Neural cell (in vitro differentiated cells): ENCODE measurements at regions not wholly inside any gene's neighbourhood (a gene's known extent, or its start where the extent isn't known, plus 50 kb on each side); places are given as distances from the start of the nearest gene placed in this dataset.
A peak's percentile ranks its signal among the peaks of the same experiment; 100 is the strongest.

Experiments used
- H2AFZ ChIP-seq: fragments of 200-600, 300-800 bp; sonication (generic), shearing (Covaris generic); 2 replicates; pipeline ENCODE4 v1.6.0; 2014; ENCODE audit warnings: low read depth, mild to moderate bottlenecking, antibody characterized with exemption, low read length, moderate library complexity
- H3F3A ChIP-seq: fragments of 200-600 bp; shearing (Covaris generic); 2 replicates; pipeline ENCODE4 v1.6.1; 2016; ENCODE audit warnings: mild to moderate bottlenecking, moderate library complexity, mixed read lengths, antibody characterized with exemption, low read length; ENCODE audit not compliant: insufficient read depth, poor library complexity, severe bottlenecking
- H3K27ac ChIP-seq: fragments of 200-600, 300-800 bp; sonication (generic), shearing (Covaris generic); 2 replicates; pipeline ENCODE4 v1.5.1; 2014; ENCODE audit warnings: mild to moderate bottlenecking, low read length, moderate library complexity
- H3K27me3 ChIP-seq: fragments of 300-800, 200-600 bp; sonication (generic), shearing (Covaris generic); 2 replicates; pipeline ENCODE4 v1.6.0; 2014; ENCODE audit warnings: mild to moderate bottlenecking, low read depth, low read length, moderate library complexity; ENCODE audit not compliant: insufficient read depth
- H3K36me3 ChIP-seq: fragments of 300-800, 200-600 bp; sonication (generic), shearing (Covaris generic); 2 replicates; pipeline ENCODE4 v1.5.1; 2014; ENCODE audit warnings: mild to moderate bottlenecking, antibody characterized with exemption, low read length, moderate library complexity; ENCODE audit not compliant: insufficient read depth
- H3K4me2 ChIP-seq: fragments of 300-800, 200-600 bp; sonication (generic), shearing (Covaris generic); 2 replicates; pipeline ENCODE4 v1.6.0; 2014; ENCODE audit warnings: mild to moderate bottlenecking, low read length
- H3K4me3 ChIP-seq: fragments of 300-800, 200-600 bp; sonication (generic), shearing (Covaris generic); 2 replicates; pipeline ENCODE4 v1.5.1; 2014; ENCODE audit warnings: mild to moderate bottlenecking, low read length, moderate library complexity
- H3K79me2 ChIP-seq: fragments of 200-600 bp; shearing (Covaris generic); replicated peaks from 2 replicates; pipeline ENCODE4 v1.6.0; 2014; ENCODE audit warnings: mild to moderate bottlenecking, low read length, moderate library complexity; ENCODE audit not compliant: insufficient read depth
- H3K9ac ChIP-seq: fragments of 300-800, 200-600 bp; sonication (generic), shearing (Covaris generic); 2 replicates; pipeline ENCODE4 v1.6.1; 2016; ENCODE audit warnings: mild to moderate bottlenecking, low read length, mixed read lengths
- H3K9me2 ChIP-seq: fragments of 200-600 bp; shearing (Covaris generic); 2 replicates; pipeline ENCODE4 v1.6.1; 2016; ENCODE audit warnings: mild to moderate bottlenecking, low read length, mixed read lengths; ENCODE audit not compliant: insufficient read depth
- H3K9me3 ChIP-seq: fragments of 200-600, 300-800 bp; sonication (generic), shearing (Covaris generic); 2 replicates; pipeline ENCODE4 v1.6.1; 2016; ENCODE audit warnings: mild to moderate bottlenecking, mixed run types, low read length, moderate library complexity, mixed read lengths
- H4K20me1 ChIP-seq: fragments of 200-600 bp; shearing (Covaris generic); 2 replicates; pipeline ENCODE4 v1.6.1; 2016; ENCODE audit warnings: mild to moderate bottlenecking, mixed run types; ENCODE audit not compliant: insufficient read depth
- EP300 ChIP-seq: fragments of 450-650 bp; conservative IDR thresholded peaks from 2 replicates; pipeline ENCODE4 v1.6.1; 2014; ENCODE audit warnings: antibody characterized with exemption, mild to moderate bottlenecking, moderate library complexity; ENCODE audit not compliant: poor library complexity, severe bottlenecking
- EZH2 ChIP-seq: fragments of 200-600, 300-800 bp; shearing (Covaris generic), sonication (generic); IDR thresholded peaks from 2 replicates; pipeline ENCODE4 v1.6.1; 2014; ENCODE audit warnings: antibody characterized with exemption, low read length, borderline replicate concordance, mild to moderate bottlenecking; ENCODE audit not compliant: insufficient read depth, poor library complexity, severe bottlenecking
- MXI1 ChIP-seq: fragments of 450-650 bp; conservative IDR thresholded peaks from 2 replicates; pipeline ENCODE4 v1.6.1; 2014; ENCODE audit warnings: antibody characterized with exemption, mild to moderate bottlenecking; ENCODE audit not compliant: poor library complexity, severe bottlenecking
- POLR2AphosphoS5 ChIP-seq: IDR thresholded peaks from 2 replicates; pipeline ENCODE4 v1.6.1; 2012
- RAD21 ChIP-seq: fragments of 450-650 bp; conservative IDR thresholded peaks from 2 replicates; pipeline ENCODE4 v1.6.1; 2014; ENCODE audit warnings: antibody characterized with exemption, mild to moderate bottlenecking, moderate library complexity
- SMC3 ChIP-seq: fragments of 450-650 bp; conservative IDR thresholded peaks from 2 replicates; pipeline ENCODE4 v1.6.1; 2014; ENCODE audit warnings: antibody characterized with exemption, mild to moderate bottlenecking, moderate library complexity; ENCODE audit not compliant: poor library complexity
- TAF1 ChIP-seq: IDR thresholded peaks from 2 replicates; pipeline ENCODE4 v1.6.1; 2012; ENCODE audit warnings: low read depth
- TF ChIP-seq, protein P1 (sequence below): IDR thresholded peaks from 2 replicates; pipeline ENCODE4 v1.6.1; 2012; ENCODE audit warnings: borderline replicate concordance
- TF ChIP-seq, protein P2 (sequence below): fragments of 450-650 bp; IDR thresholded peaks from 2 replicates; pipeline ENCODE4 v1.5.1; 2014; ENCODE audit warnings: antibody characterized with exemption, mild to moderate bottlenecking, moderate library complexity; ENCODE audit not compliant: poor library complexity, severe bottlenecking

DNA sequence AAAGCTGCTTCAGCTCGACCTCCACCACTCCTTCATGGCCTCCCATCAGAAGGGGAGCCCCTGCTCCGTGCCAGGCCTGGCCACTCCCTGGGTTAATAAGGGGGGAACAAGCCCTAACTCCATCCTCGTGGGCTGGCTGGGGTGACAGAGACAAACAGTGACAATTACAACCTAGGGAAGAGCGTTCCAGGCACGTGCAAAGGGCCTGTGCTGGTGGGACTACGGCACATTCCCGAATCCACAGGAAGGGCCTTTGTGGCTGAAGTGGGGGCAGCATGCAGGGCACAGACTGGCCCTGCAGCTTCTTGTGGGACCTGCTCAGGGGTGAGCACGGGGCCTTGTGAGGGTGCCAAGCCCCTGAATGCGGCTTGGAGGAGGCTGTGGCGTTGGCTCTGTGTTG, 157.4 kb downstream of the C9orf50 start:
- H3K79me2 ChIP-seq, result no peaks in the 10 kb centered on the region
- H3K36me3 ChIP-seq, result no peaks in the 10 kb centered on the region
- no peak overlapping the region for H3K4me3 ChIP-seq
- H3K9me3 ChIP-seq, result no peaks in the 10 kb centered on the region
- no peaks in the 10 kb centered on the region for H3F3A ChIP-seq
- TF ChIP-seq POLR2AphosphoS5 (no peak), EZH2 (no peak), SMC3 (no peak), EP300 (no peak), MXI1 (no peak), RAD21 (no peak), TAF1 (no peak)
- TF ChIP-seq, protein P1, sequence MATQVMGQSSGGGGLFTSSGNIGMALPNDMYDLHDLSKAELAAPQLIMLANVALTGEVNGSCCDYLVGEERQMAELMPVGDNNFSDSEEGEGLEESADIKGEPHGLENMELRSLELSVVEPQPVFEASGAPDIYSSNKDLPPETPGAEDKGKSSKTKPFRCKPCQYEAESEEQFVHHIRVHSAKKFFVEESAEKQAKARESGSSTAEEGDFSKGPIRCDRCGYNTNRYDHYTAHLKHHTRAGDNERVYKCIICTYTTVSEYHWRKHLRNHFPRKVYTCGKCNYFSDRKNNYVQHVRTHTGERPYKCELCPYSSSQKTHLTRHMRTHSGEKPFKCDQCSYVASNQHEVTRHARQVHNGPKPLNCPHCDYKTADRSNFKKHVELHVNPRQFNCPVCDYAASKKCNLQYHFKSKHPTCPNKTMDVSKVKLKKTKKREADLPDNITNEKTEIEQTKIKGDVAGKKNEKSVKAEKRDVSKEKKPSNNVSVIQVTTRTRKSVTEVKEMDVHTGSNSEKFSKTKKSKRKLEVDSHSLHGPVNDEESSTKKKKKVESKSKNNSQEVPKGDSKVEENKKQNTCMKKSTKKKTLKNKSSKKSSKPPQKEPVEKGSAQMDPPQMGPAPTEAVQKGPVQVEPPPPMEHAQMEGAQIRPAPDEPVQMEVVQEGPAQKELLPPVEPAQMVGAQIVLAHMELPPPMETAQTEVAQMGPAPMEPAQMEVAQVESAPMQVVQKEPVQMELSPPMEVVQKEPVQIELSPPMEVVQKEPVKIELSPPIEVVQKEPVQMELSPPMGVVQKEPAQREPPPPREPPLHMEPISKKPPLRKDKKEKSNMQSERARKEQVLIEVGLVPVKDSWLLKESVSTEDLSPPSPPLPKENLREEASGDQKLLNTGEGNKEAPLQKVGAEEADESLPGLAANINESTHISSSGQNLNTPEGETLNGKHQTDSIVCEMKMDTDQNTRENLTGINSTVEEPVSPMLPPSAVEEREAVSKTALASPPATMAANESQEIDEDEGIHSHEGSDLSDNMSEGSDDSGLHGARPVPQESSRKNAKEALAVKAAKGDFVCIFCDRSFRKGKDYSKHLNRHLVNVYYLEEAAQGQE, result no peak
- TF ChIP-seq, protein P2, sequence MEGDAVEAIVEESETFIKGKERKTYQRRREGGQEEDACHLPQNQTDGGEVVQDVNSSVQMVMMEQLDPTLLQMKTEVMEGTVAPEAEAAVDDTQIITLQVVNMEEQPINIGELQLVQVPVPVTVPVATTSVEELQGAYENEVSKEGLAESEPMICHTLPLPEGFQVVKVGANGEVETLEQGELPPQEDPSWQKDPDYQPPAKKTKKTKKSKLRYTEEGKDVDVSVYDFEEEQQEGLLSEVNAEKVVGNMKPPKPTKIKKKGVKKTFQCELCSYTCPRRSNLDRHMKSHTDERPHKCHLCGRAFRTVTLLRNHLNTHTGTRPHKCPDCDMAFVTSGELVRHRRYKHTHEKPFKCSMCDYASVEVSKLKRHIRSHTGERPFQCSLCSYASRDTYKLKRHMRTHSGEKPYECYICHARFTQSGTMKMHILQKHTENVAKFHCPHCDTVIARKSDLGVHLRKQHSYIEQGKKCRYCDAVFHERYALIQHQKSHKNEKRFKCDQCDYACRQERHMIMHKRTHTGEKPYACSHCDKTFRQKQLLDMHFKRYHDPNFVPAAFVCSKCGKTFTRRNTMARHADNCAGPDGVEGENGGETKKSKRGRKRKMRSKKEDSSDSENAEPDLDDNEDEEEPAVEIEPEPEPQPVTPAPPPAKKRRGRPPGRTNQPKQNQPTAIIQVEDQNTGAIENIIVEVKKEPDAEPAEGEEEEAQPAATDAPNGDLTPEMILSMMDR, result no peak
- H3K9me2 ChIP-seq, result no peaks in the 10 kb centered on the region
- H3K9ac ChIP-seq, result no peak overlapping the region
- no peaks in the 10 kb centered on the region for H3K27me3 ChIP-seq
- no peak overlapping the region for H3K27ac ChIP-seq
- no peak overlapping the region for H3K4me2 ChIP-seq
- H2AFZ ChIP-seq, result no peak overlapping the region
- H4K20me1 ChIP-seq, result no peaks in the 10 kb centered on the region

DNA sequence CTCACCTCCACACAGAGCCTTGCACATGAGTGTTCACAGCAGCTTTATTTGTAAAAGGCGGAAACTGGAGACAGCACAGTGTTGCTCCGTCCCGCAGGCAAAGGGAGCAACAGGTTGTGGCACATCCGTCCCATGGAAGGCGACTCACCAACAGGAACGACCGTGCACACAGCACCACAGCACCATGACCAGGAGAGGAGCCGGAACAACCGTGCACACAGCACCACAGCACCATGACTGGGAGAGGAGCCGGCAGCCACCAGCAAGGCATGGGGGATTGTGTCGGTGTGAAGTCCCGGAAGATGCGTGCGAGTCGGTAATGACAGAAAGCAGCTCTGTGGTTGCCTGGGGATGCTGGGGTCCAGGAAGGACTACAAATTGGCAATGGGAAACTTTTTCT, 158.5 kb downstream of the C9orf50 start:
- Histone ChIP-seq H3K27ac (peak overlapping the region; percentile 28), H4K20me1 (no peaks in the 10 kb centered on the region), H3K9ac (no peak overlapping the region), H3K4me2 (no peak overlapping the region), H3K4me3 (no peak overlapping the region), H3F3A (no peaks in the 10 kb centered on the region), H3K9me3 (no peaks in the 10 kb centered on the region), H3K79me2 (no peaks in the 10 kb centered on the region), H3K9me2 (no peaks in the 10 kb centered on the region), H2AFZ (no peak overlapping the region), H3K27me3 (no peaks in the 10 kb centered on the region), H3K36me3 (no peaks in the 10 kb centered on the region)
- TF ChIP-seq SMC3 (no peak), EP300 (no peak), EZH2 (no peak), POLR2AphosphoS5 (no peak), RAD21 (no peak), MXI1 (no peak), TAF1 (no peak)
- TF ChIP-seq, protein P2, result no peak
- TF ChIP-seq, protein P1, result no peak
